ENCODE measurements at regions not wholly inside any gene's neighbourhood (a gene's known extent, or its start where the extent isn't known, plus 50 kb on each side); places are given as distances from the start of the nearest gene placed in this dataset.
"Not testable (repeated sequence)": the region's sequence is repeated elsewhere in the genome, so short reads cannot be mapped to it uniquely, and the experiment has no call there.

- no peak for DNase-seq (ENCODE audit: low read depth)
Measured at GRCh38 chr18:34529358-34530335, 180.5 kb upstream of the DTNA start.

- DNase-seq (ENCODE audit: low read depth), result no peak
Measured at GRCh38 chr18:34531110-34531509, 179.0 kb upstream of the DTNA start.

DNA sequence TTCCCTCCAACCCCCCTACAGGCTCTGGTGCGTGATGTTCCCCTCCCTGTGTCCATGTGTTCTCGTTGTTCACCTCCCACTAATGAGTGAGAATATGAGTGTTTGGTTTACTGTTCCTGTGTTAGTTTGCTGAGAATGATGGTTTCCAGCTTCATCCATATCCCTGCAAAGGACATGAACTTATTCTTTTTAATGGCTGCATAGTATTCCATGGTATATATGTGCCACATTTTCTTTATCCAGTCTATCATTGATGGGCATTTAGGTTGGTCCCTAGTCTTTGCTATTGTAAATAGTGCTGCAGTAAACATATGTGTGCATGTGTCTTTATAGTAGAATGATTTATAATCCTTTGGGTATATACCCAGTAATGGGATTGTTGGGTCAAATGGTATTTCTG is 175.5 kb upstream of the DTNA start:
- not testable (repeated sequence) for DNase-seq (ENCODE audit: low read depth)

DNA sequence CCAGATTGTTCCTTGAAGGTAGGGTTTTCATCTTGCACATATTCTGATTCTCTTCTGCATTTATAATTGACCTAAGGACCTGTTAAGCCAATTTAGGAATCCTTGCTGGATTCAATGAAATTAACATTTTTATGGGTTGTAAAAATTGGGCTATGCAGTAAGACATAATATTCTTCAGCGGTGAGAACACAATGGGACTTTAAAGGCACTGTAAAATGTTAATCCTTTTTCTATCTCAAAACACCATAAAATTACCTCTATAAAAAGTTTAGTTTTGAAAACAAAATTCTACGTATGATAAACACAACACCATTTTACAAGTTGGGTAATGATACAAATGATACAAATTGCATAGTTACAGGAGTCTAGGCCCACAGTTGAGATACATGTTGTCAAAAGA is 169.2 kb upstream of the DTNA start:
- no peak for DNase-seq (ENCODE audit: low read depth)

DNA sequence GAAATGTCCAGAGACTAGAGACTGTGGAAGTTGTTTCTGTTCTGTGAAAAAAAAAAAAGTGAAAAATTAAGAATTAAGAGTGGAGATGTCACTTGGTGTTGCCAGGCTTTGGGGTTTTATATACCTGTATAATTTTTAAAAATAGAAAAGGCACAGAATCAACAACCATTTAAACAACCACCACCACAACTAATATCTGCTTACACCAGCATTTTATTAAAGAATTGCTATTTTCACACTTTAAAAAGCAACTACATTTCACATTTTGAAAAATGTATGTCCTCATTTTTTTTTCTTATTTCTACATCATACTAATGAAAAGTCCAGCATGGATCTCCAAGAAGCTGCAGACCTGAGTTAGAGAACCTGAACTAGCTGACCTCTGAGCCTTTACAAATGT is 167.5 kb upstream of the DTNA start:
- DNase-seq (ENCODE audit: low read depth), result no peak

DNA sequence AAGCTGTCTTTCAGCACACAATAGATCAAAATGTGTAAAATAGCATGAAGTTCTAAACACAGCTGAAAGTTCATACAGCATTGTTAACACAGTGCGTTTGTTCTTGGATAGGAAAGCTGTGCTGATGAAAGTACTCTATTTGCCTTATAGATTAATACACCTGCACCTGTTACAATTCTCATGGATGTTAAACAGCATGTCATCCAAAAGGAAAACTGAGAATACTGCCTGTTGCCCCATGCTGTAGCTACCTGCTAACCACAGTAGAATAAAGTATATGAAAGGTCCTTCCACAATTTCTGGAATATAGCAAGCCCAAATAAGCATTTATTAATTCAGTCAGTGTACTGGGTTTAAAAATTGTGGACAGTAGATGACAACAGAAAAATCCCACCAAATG is 166.7 kb upstream of the DTNA start:
- no peak for DNase-seq (ENCODE audit: low read depth)

- no peak for DNase-seq (ENCODE audit: low read depth)
Measured at GRCh38 chr18:34543945-34544344, 166.2 kb upstream of the DTNA start.

- DNase-seq (ENCODE audit: low read depth), result no peak
Measured at GRCh38 chr18:34544930-34545329, 165.2 kb upstream of the DTNA start.

- DNase-seq (ENCODE audit: low read depth), result no peak
Measured at GRCh38 chr18:34548120-34548972, 161.8 kb upstream of the DTNA start.

DNA sequence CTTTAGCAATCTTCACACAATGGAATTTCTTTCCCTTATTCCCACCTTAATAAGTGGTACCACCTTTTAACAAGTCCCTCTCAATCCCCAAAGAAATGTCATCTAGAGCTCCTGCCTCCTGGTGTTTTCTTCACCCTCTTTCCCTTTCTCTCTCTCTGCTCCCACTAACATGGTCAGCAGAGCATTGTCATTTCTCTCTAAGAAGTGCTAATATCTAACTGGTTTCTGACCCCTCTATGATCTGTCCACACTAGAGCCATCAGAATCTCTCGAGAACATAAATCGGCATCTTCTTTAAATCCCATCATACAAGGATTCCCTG is 161.2 kb upstream of the DTNA start:
- DNase-seq (ENCODE audit: low read depth), result no peak

DNA sequence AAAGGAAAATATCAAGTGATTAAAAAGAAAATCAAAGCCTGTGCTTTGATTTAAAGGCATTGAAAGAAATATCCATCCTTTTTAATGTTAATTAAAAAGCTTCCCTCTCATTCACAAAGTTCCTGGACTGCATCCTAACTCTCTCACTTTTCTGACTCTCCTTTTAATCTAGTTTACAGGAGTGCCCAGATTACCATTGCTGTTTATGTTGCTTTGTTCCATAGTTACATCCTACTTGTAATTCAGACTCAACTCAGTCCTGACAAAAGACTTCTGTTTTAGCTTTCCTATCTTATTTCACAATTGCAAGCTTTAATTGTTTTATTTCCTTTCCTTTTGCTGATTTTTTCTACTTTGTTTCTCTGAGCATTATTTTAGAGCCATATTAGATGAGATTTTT is 160.7 kb upstream of the DTNA start:
- no peak for DNase-seq (ENCODE audit: low read depth)

DNA sequence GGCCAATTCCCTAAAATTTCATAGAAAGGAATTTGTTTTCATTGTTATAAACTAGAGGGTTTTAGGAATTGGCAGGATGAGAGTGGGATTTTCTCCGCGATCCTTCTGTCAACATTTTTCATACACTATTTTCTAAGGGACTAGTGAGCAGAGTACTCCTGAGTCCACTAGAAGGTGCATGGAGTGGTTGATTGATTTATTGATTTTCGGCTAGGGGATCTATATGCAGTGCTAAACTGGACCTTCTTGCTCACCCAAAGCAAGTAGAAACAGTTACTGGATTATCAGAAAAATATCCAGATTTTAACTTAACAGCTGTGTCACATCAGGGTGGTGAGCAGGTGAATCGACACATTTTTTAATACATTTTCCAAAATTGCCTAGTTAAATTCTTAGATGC is 159.9 kb upstream of the DTNA start:
- no peak for DNase-seq (ENCODE audit: low read depth)

DNA sequence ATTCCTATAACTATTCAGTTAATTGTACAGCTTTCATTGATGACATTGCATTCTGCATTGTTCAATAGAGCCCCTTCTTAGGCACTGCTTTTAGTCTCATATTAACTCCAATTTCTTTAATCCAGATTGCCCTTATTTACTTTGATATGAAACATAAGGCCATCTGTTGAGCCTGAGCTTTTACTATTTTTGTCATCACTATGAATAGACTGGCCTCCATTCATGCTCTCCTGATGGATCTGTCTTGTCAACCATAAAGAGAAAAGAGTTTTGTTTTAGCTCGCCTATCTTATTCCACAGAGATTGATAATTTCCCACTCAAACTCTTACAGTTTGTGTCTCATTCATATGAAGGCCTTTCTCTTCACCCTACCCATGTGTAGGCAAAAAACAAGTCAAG is 159.2 kb upstream of the DTNA start:
- DNase-seq (ENCODE audit: low read depth), result no peak

DNA sequence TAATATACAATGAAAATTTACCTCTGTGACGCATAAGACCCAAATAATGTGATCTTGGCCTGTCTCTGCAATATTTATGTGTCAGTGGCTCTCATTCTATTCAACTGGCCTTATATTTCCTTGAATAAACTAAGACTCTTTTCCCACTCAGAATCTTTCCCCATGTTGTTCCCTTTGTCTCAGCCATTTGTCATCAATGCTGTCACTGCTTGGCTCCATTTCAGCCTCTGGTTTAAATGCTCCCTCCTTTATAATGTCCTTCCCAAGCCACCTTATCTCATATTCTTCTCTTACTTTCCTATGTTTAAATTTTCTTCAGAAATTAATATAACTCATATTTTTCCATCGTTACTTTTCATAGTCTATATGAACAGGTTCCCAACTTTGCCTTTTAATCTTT is 158.3 kb upstream of the DTNA start:
- no peak for DNase-seq (ENCODE audit: low read depth)

GRCh38 chr18:34562252-34562870 is 147.7 kb upstream of the DTNA start:
- DNase-seq (ENCODE audit: low read depth), result no peak

- no peak for DNase-seq (ENCODE audit: low read depth)
Measured at GRCh38 chr18:34567857-34568256, 142.2 kb upstream of the DTNA start.

DNA sequence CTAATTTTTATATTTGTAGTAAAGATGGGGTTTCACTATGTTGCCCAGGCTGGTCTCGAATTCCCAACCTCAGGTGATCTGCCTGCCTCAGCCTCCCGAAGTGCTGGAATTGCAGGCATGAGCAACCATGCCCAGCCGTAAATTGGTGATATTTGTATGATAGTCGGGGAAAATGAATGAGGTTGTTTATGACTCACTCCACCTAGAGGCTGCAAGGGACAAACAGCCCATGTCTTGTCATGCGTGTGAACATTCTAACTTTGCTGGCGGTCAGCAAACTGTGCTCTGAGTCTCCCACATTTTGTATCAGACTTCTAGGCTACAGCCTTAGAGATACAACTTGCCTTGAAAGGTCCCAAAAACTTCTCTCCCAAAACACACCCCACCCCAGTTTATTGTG is 133.5 kb upstream of the DTNA start:
- DNase-seq (ENCODE audit: low read depth), result no peak

GRCh38 chr18:34583895-34584294 is 126.2 kb upstream of the DTNA start:
- DNase-seq (ENCODE audit: low read depth), result no peak

GRCh38 chr18:34590503-34590902 is 119.6 kb upstream of the DTNA start:
- no peak for DNase-seq (ENCODE audit: low read depth)

DNA sequence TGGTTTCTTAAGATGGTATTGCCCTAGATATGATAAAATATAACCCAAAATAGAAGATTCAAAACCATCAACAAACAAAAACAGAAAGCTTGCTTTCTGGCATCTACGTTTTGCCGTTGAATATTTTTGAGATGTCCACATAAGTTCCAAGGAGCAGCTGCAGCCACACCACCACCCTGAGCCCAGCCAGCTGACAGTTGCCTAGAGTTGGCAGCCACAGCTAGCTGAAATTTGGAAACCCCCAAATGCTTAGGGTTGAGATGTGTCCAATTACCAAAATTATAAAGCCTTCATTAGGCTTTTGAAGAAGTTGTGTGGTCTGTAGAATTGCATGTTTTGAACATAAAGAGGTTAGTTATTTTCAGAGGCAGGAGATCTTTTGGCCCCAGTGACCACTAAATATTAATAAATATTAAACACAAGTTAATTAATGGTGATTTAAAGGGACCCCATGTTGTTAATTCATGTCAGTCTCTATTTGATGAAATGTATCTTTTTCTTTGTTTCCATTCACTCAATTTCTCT is 118.1 kb upstream of the DTNA start:
- DNase-seq (ENCODE audit: low read depth), result no peak

DNA sequence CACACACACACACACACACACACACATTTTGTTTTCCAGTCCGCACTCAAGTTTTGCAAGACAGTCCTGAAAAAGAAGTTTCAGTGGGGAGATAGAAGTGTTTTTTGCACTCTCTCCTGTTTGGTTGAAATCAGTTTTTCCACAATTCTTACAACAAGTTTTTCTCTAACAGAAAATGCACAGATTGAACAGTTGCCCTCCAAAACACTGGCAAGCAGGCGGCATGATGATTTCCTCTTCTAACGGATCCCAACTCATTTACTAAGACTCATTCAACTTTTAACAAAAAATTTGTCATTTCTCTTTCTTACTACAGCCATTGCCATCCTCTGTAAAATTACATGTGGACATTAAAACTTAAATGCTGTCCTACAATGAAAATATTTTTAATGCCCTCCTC is 117.6 kb upstream of the DTNA start:
- no peak for DNase-seq (ENCODE audit: low read depth)

DNA sequence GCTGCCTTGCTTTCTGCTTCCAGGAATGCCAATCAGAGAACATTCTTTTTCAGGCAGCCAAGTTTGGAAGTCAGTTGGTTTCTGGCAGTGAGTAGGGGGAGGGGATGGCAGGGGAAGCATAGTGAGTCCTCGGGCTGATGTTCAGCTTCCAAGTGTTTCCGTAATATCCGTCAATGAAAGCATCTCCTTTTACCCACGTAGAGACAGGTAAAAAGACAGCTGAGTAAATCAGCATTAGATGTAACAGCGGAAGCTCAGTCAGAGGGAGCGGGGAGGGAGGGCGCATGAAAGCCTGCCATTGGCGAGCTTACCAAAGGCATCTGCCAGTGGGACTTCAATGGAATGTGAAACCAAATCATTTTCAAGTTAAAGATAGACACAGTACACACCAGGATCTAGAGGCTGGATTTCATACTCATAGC is 117.1 kb upstream of the DTNA start:
- DNase-seq (ENCODE audit: low read depth), result no peak

DNA sequence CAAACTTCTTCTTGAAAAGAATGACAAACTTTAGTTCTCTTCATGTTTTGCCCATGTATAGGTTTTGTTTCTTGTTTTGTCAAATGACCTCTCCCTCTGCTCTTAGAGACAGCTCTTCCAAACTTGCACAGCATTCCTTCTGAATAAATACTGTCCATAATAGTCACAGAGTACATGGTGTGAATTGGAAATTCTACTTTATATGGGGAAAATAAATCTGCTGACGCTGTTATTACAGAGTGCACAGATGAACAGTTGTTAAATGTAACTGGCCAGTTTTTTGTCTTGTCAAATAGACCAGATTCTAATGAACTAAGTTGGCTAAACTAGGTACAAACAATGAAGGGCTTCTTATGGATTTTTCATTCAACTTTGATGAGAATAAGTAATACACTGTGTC is 115.8 kb upstream of the DTNA start:
- no peak for DNase-seq (ENCODE audit: low read depth)

Data from CMK (cell line).